ENCODE measurements at regions not wholly inside any gene's neighbourhood (a gene's known extent, or its start where the extent isn't known, plus 50 kb on each side); places are given as distances from the start of the nearest gene placed in this dataset.

DNA sequence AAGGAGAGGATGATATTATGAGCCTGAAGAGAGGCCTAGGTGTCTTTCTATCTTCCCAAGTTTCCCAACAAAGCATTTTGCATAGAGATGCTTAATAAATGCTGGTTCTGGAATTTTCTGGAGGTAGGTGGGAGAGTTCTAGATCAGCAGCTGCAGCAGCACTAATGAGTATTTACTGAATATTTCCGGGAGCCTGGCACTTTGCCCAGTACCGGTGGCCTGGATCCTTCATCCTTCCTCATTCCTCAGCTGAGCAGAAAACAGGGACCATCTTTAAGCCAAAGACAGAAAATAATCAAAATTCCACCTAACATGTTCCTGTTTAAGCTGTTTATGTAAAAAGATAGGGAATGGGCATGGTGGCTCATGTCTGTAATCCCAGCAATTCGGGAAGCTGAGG, 813.2 kb upstream of the AUTS2 start:
- TF ChIP-seq RFX5 (IDR thresholded peaks at IDR 0.05; ENCODE audit: low read depth, low read length): no peak
- TF ChIP-seq MAZ (IDR thresholded peaks at IDR 0.05; ENCODE audit: borderline replicate concordance, low read depth, low read length): no peak
- no peak for TF ChIP-seq SMC3 (IDR thresholded peaks at IDR 0.05; ENCODE audit: low read depth, low read length)
- no peak for TF ChIP-seq CEBPB (IDR thresholded peaks at IDR 0.05; ENCODE audit: low read depth, low read length)
- no peak for TF ChIP-seq RCOR1 (IDR thresholded peaks at IDR 0.05; ENCODE audit: insufficient replicate concordance, low read length)
- TF ChIP-seq CHD1 (IDR thresholded peaks at IDR 0.05; ENCODE audit: low read depth, low read length): no peak
- no peak for TF ChIP-seq RAD21 (IDR thresholded peaks at IDR 0.05; ENCODE audit: low read length)
- no peak for TF ChIP-seq POLR2A (IDR thresholded peaks at IDR 0.05; ENCODE audit: low read depth, low read length)
- TF ChIP-seq MXI1 (IDR thresholded peaks at IDR 0.05; ENCODE audit: borderline replicate concordance, low read depth, low read length): no peak
- Histone ChIP-seq H3K36me3 (ENCODE audit: control insufficient read depth, insufficient read depth, low read length) (no peaks in the 10 kb centered on the region), H4K8ac (ENCODE audit: low read depth in 2 of 2, low read length in 2 of 2) (no peak overlapping the region), H3K9me3 (ENCODE audit: control insufficient read depth, insufficient read depth, low read length) (peaks cover 3% of the 10 kb centered on the region), H3K4ac (ENCODE audit: low read depth, low read length) (no peak overlapping the region), H3K79me1 (ENCODE audit: low read depth in 1 of 2, low read length in 2 of 2) (no peaks in the 10 kb centered on the region), H3K9me1 (ENCODE audit: insufficient read depth, low read length) (no peaks in the 10 kb centered on the region), H4K91ac (ENCODE audit: insufficient read depth, low read depth, low read length) (no peak overlapping the region), H2AK5ac (ENCODE audit: low read depth, low read length) (no peak overlapping the region), H4K5ac (ENCODE audit: low read depth, low read length) (no peak overlapping the region), H3K14ac (replicated peaks; ENCODE audit: low read depth, low read length) (no peak overlapping the region), H4K20me1 (ENCODE audit: insufficient read depth, low read length) (no peaks in the 10 kb centered on the region), H3K56ac (ENCODE audit: extremely low read depth, insufficient read depth, low read length) (no peak overlapping the region), H3K4me2 (ENCODE audit: low read depth, low read length) (no peak overlapping the region), H2AK9ac (replicated peaks; ENCODE audit: low read depth, low read length, poor library complexity) (no peak overlapping the region), H2BK5ac (ENCODE audit: low read depth, low read length, poor library complexity, severe bottlenecking) (no peak overlapping the region), H2BK15ac (ENCODE audit: low read depth, low read length) (no peak overlapping the region), H3K9ac (ENCODE audit: low read depth, low read length) (no peak overlapping the region), H3K4me3 (ENCODE audit: insufficient read depth, low read depth, low read length) (no peak overlapping the region), H3K18ac (ENCODE audit: low read depth, low read length) (no peak overlapping the region), H2AFZ (replicated peaks; ENCODE audit: low read length, poor library complexity) (no peak overlapping the region), H2BK20ac (ENCODE audit: low read depth, low read length) (no peak overlapping the region), H3K23ac (ENCODE audit: low read depth, low read length) (no peak overlapping the region), H3K4me1 (ENCODE audit: control insufficient read depth, insufficient read depth, low read length) (no peaks in the 10 kb centered on the region), H3K27ac (ENCODE audit: insufficient read depth, low read length) (no peak overlapping the region), H2BK120ac (ENCODE audit: low read depth, low read length) (no peak overlapping the region), H3K27me3 (ENCODE audit: control insufficient read depth, insufficient read depth, low read length) (no peaks in the 10 kb centered on the region)
- no peak for ATAC-seq (ENCODE audit: low read depth)
- no peak for DNase-seq
- ChIA-PET POLR2A (ENCODE audit: unreplicated experiment) (no interaction called here), CTCF (no interaction called here)
- no CpG with 5 or more reads among the region's 3 CpGs for WGBS, 2 experiments (ENCODE audit: extremely low coverage in 2 of 2, insufficient read length in 1 of 2)
- BruUV-seq (replicated peaks): no TSS peak
- intact Hi-C loops (cut with micrococcal nuclease) (no loop called here), in situ Hi-C loops (cut with MboI; ENCODE audit: low sequenced_read_pairs) (no loop called here), dilution Hi-C loops (cut with HindIII; ENCODE audit: low sequenced_read_pairs, unreplicated experiment) (no loop called here)

Measured in IMR-90 (cell line).